GM18519 (cell line): ENCODE measurements at regions not wholly inside any gene's neighbourhood (a gene's known extent, or its start where the extent isn't known, plus 50 kb on each side); places are given as distances from the start of the nearest gene placed in this dataset.
"Not testable (repeated sequence)": the region's sequence is repeated elsewhere in the genome, so short reads cannot be mapped to it uniquely, and the experiment has no call there.

ENCODE experiments used
- ATAC-seq: cut with Tn5 transposase; IDR thresholded peaks from one replicate; pipeline ENCODE4 v1.9.1; 2021; ENCODE audit warnings: mild to moderate bottlenecking, moderate library complexity; ENCODE audit not compliant: unreplicated experiment, low FRiP score

DNA sequence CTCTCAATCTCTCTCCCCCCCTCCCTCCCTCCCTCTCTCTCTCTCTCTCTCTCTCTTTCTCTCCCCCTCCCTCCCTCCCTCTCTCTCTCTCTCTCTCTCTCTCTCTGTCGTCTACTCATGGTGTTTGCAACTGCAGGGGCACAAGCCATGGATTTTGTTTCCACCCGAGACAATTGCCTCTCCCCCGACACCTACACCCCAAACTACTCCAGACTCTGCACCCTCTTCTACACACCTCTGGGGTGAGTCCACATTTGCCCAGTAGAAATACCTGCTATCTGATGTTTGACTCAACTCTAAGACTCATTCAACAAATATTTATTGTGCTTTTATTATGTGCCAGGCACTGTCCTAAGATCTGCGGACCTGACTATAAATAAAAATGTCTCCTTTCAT is 93.7 kb downstream of the TMEM17 start:
- no peak for ATAC-seq

- no peak for ATAC-seq
Measured at GRCh38 chr2:62410926-62411456, 95.0 kb downstream of the TMEM17 start.

DNA sequence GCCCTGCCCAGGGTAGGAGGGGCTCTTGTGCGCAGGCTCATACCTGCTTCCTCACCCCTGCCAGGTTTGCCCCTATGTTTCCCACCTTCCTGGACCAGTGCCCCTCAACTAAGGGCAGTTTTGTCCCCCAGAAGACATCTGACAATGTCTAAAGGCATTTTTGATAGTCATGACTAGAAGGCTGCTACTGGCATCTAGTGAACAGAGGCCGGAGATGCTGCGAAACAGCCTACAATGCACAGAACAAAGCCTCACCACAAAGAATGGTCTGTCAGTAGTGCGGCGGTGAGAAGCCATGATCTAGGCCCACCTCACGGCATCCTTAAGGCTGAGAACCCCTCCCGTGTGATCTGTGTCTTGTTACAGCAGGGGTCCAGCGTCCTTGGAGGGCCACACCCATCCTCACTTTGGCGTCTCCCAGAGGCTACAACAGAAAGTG is 96.0 kb downstream of the TMEM17 start:
- no peak for ATAC-seq

- ATAC-seq: no peak
Measured at GRCh38 chr2:62409442-62409841, 96.6 kb downstream of the TMEM17 start.

DNA sequence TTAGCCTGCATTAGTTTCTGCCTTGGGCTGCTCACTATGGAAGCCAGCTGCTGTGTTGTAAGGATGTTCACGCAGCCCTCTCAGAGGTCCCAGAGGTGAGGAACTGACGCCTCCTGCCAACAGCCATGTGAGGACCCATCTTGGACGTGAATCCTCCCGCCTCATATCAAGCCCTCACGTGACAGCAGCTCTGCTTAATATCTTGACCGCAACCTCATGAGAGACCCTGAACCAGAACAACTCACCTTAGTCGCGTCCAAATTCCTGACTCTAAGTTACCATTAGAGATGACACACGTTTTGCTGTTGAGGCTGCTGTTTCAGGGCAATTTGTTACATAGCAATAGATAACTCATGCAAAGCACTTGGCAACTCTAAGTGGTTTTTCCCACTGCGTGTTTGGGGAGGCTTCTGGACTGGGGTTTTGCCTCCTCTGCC is 97.7 kb downstream of the TMEM17 start:
- no peak for ATAC-seq

DNA sequence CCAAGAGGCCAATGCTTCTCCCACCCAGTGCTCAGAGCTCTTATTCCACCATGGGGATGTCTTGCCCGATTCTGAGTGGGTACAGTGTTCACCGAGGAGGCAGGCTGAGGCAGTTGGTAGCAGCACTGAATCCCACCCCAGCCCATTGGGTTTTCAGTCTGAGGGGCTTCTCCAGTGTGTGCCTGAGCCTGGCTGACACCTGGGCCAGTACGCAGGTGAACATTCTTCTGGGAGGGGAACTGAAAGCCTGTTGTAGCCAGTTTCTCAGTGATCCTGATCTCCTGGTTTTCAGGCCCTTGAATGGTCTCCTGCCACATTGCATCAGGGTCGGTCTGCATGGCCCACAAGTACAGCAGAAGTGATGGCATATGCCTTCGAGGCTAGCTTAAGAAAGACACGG is 98.2 kb downstream of the TMEM17 start:
- no peak for ATAC-seq

DNA sequence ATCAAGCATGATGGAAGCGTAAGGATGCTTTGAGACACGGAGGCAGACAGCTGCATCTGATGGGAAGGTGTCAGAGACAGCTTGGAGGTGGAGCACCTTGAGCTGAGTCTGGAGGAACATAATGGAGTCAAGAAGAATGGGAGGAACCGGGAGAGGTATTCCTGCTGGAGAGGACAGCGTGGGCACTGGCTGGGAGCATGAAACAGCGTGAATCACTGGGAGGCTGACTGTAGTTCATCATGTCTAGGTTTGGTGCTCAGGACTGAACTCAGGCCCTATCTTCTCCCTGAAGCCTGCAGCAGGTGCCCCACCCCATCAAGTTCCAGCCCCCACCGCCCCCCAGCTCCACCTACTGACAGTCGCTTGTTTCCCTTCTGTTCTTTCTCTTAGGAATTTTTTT is 98.6 kb downstream of the TMEM17 start:
- no peak for ATAC-seq

- ATAC-seq: no peak
Measured at GRCh38 chr2:62406573-62407043, 99.4 kb downstream of the TMEM17 start.

- ATAC-seq: no peak
Measured at GRCh38 chr2:62404913-62405312, 101.1 kb downstream of the TMEM17 start.

- no peak for ATAC-seq
Measured at GRCh38 chr2:62402156-62402555, 103.8 kb downstream of the TMEM17 start.

GRCh38 chr2:62398356-62398755 is 107.6 kb downstream of the TMEM17 start:
- no peak for ATAC-seq

- ATAC-seq: no peak
Measured at GRCh38 chr2:62396880-62397279, 109.1 kb downstream of the TMEM17 start.

GRCh38 chr2:62393293-62393692 is 112.7 kb downstream of the TMEM17 start:
- no peak for ATAC-seq

DNA sequence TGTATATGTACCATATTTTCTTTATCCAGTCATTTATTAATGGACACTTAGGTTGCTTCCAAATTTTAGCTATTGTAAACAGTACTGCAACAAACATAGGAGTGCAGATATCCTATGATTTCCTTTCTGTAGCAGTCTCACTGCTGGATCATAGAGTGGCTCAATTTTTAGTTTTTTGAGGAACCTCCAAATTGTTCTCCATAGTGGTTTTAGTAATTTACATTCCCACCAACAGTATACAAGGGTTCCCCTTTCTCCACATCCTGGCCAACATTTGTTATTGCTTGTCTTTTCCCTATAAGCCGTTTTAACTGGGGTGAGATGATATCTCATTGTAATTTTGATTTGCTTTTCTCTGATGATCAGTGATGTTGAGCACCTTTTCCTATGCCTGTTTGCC is 114.3 kb downstream of the TMEM17 start:
- no peak for ATAC-seq

DNA sequence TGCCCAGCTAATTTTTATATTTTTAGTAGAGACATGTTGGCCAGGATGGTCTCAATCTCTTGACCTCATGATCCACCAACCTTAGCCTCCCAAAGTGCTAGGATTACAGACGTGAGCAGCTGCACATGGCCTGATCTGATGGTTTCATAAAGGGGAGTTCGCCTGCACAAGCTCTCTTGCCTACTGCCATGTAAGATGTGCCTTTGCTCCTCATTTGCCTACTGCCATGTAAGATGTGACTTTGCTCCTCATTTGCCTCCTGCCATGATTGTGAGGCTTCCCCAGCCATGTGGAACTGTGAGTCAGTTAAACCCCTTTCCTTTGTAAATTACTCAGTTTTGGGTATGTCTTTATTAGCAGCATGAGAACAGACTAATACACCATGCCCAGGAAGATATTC is 119.6 kb downstream of the TMEM17 start:
- not testable (repeated sequence) for ATAC-seq

DNA sequence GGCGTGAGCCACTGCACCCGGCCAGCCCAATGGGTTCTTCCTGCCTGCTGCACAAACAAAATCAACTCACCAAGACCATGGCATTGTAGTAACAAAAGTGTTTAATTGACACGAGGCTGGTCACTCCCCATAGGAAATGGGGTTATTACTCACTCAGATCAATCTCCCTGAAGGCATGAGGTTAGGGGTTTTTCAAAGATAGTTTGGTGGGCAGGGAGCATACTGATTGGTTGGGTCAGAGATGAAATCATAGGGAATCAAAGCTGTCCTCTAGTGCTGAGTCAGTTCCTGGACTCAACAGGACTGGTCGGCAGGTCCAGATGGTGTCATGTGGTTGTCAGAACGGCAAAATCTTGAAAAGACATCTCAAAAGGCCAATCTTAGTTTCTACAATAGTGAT is 122.1 kb downstream of the TMEM17 start:
- ATAC-seq: no peak

DNA sequence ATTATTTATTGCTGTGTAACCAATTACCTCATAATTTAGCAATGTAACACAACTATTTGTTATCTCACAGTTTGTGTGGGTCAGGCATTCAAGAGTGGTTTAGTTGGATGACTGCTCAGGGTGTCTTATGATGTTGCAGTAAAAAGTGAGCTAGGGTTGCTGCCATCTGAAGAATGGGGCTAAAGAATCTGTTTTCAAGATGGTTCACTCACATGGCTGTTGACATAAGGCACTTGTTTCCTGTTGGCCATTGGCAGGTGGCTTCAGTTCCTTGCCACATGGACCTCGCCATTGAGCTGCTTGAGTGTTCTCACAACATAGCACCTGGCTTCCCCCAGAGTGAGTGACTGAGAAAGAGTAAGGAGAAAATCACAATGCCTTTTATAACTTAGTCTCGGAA is 123.2 kb downstream of the TMEM17 start:
- no peak for ATAC-seq

DNA sequence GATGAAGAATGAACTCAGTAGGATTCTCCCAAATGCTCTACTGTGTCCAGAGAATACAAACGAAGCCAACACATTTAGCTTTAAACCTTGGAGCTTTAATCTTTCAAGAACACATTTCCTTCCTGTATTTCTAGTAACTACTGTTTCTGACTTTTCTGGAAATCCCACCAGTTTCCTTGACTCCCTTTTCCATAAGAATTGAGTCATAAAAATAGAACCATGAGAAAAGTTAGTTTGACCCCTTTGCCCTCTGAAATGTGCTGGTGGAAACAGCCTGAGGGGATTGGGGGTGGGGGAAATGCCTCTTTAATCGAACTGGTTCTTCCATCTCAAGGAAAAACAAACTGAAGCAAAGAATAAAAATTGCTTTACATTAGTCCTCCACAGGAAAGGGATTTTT is 123.9 kb downstream of the TMEM17 start:
- ATAC-seq: no peak

- ATAC-seq: no peak
Measured at GRCh38 chr2:62381656-62382055, 124.3 kb downstream of the TMEM17 start.

- ATAC-seq: no peak
Measured at GRCh38 chr2:62379566-62379965, 126.4 kb downstream of the TMEM17 start.

- ATAC-seq: no peak
Measured at GRCh38 chr2:62375113-62375420, 130.9 kb downstream of the TMEM17 start.

GRCh38 chr2:62374301-62375112 is 131.5 kb downstream of the TMEM17 start:
- no peak for ATAC-seq
